ENCODE measurements at regions not wholly inside any gene's neighbourhood (a gene's known extent, or its start where the extent isn't known, plus 50 kb on each side); places are given as distances from the start of the nearest gene placed in this dataset.

DNA sequence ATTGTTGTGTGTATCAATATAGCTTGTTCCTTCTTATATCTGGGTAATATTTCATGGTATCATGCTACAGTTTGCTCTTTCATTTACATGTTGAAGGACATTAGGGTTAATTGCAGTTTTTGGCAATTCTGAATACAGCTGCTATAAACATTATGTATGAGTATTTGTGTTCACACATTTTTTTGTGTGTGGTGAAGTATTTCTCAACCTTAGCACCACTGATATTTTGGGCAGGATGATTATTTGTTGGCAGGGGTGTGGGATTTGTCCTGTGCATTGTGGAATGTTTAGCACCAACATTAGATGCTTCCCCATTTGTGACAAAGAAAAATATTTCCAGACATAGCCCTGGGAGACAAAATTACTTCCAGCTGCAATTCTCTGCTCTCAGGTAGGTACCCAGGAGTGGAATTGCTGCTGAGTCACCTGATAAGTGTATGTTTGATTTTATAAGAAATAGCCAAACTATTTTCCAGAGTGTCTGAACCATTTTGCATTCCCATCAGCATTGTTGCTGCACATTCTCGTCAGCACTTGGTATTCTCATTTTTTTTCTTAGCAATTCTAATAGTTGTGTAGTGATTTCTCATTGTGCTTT lies 128.2 kb downstream of the SNX19 start:
- Histone ChIP-seq H3K4me1 (ENCODE audit: control insufficient read depth in 1 of 2, insufficient read depth in 2 of 2, low read length in 2 of 2) (no peaks in the 10 kb centered on the region), H3K9me3 (ENCODE audit: control insufficient read depth, low read length) (peaks cover 1% of the 10 kb centered on the region), H3K27ac (ENCODE audit: low read depth in 1 of 2, low read length in 2 of 2) (no peak overlapping the region), H3K4me3 (ENCODE audit: low read length in 2 of 2) (no peak overlapping the region), H3K36me3 (ENCODE audit: control insufficient read depth in 1 of 2, insufficient read depth in 2 of 2, low read length in 1 of 2) (no peaks in the 10 kb centered on the region), H3K27me3 (ENCODE audit: control insufficient read depth in 1 of 2, insufficient read depth in 2 of 2, low read length in 1 of 2) (no peaks in the 10 kb centered on the region)
- intact Hi-C loops (cut with DNase I): no loop called here
- no peak for DNase-seq
- 75 to 91% methylated on average over 1 of the region's 1 CpG for WGBS, 2 donors
- no peak for ATAC-seq (ENCODE audit: low FRiP score)

- Histone ChIP-seq H3K27me3 (ENCODE audit: control insufficient read depth in 1 of 2, insufficient read depth in 2 of 2, low read length in 1 of 2) (no peaks in the 10 kb centered on the region), H3K4me1 (ENCODE audit: control insufficient read depth in 1 of 2, insufficient read depth in 2 of 2, low read length in 2 of 2) (no peaks in the 10 kb centered on the region), H3K4me3 (ENCODE audit: low read length in 2 of 2) (no peak overlapping the region), H3K27ac (ENCODE audit: low read depth in 1 of 2, low read length in 2 of 2) (no peak overlapping the region), H3K9me3 (ENCODE audit: control insufficient read depth, low read length) (peaks cover 1% of the 10 kb centered on the region), H3K36me3 (ENCODE audit: control insufficient read depth in 1 of 2, insufficient read depth in 2 of 2, low read length in 1 of 2) (no peaks in the 10 kb centered on the region)
- DNase-seq (no peak), ATAC-seq (ENCODE audit: low FRiP score) (no peak)
- intact Hi-C loops (cut with DNase I): no loop called here
- WGBS, 2 donors: 95 to 97% methylated on average over 3 of the region's 3 CpGs
These were observed 127.1 kb downstream of the SNX19 start for GRCh38 chr11:130789056-130789640.

GRCh38 chr11:130790689-130791088 lies 125.6 kb downstream of the SNX19 start:
- WGBS, 2 donors: 75 to 88% methylated on average over 2 of the region's 2 CpGs
- Histone ChIP-seq H3K36me3 (ENCODE audit: control insufficient read depth in 1 of 2, insufficient read depth in 2 of 2, low read length in 1 of 2) (no peaks in the 10 kb centered on the region), H3K4me1 (ENCODE audit: control insufficient read depth in 1 of 2, insufficient read depth in 2 of 2, low read length in 2 of 2) (no peaks in the 10 kb centered on the region), H3K9me3 (ENCODE audit: control insufficient read depth, low read length) (peaks cover 1% of the 10 kb centered on the region), H3K27me3 (ENCODE audit: control insufficient read depth in 1 of 2, insufficient read depth in 2 of 2, low read length in 1 of 2) (no peaks in the 10 kb centered on the region), H3K27ac (ENCODE audit: low read depth in 1 of 2, low read length in 2 of 2) (no peak overlapping the region), H3K4me3 (ENCODE audit: low read length in 2 of 2) (no peak overlapping the region)
- DNase-seq: no peak
- intact Hi-C loops (cut with DNase I): no loop called here
- ATAC-seq (ENCODE audit: low FRiP score): no peak

DNA sequence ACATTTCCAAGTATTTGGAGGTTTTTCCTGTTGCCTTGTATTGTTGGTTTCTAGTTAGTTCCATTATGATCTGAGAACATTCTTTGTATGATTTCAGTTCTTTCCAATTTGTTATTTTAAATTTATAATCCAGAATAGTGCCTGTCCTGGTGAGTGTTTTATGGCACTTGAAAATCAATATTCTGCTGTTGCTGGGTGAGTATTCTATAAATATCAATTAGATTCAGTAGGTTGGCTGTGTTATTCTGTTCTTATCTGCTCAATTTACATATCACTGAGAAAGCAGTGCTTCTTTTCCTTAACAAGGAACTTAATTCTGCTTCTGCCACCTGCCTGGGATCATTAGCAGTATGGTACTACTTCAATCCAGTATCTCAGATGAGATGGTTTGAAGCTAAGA lies 123.5 kb downstream of the SNX19 start:
- DNase-seq (no peak), ATAC-seq (ENCODE audit: low FRiP score) (no peak)
- Histone ChIP-seq H3K9me3 (ENCODE audit: control insufficient read depth, low read length) (peaks cover 1% of the 10 kb centered on the region), H3K4me3 (ENCODE audit: low read length in 2 of 2) (no peak overlapping the region), H3K27ac (ENCODE audit: low read depth in 1 of 2, low read length in 2 of 2) (no peak overlapping the region), H3K36me3 (ENCODE audit: control insufficient read depth in 1 of 2, insufficient read depth in 2 of 2, low read length in 1 of 2) (no peaks in the 10 kb centered on the region), H3K4me1 (ENCODE audit: control insufficient read depth in 1 of 2, insufficient read depth in 2 of 2, low read length in 2 of 2) (no peaks in the 10 kb centered on the region), H3K27me3 (ENCODE audit: control insufficient read depth in 1 of 2, insufficient read depth in 2 of 2, low read length in 1 of 2) (no peaks in the 10 kb centered on the region)
- intact Hi-C loops (cut with DNase I): no loop called here

DNA sequence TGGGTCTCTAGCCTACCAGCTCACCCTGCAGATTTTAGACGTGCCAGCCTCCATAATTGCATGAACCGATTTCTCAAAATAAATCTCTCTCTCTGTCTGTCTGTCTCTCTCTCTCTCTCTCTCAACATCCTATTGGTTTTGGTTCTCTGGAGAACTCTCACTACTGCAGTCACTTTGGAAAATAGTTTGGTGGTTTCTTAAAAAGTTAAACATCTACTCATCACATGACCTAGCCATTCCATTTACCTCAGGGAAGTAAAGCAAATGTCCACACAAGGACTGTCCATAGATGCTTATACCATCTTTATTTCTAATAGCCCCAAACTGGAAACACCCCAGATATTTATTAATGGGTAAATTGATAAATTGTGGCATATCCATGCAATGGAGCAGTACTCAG lies 119.5 kb downstream of the SNX19 start:
- Histone ChIP-seq H3K27ac (ENCODE audit: low read depth in 1 of 2, low read length in 2 of 2) (no peak overlapping the region), H3K9me3 (ENCODE audit: control insufficient read depth, low read length) (no peaks in the 10 kb centered on the region), H3K27me3 (ENCODE audit: control insufficient read depth in 1 of 2, insufficient read depth in 2 of 2, low read length in 1 of 2) (no peaks in the 10 kb centered on the region), H3K4me1 (ENCODE audit: control insufficient read depth in 1 of 2, insufficient read depth in 2 of 2, low read length in 2 of 2) (no peaks in the 10 kb centered on the region), H3K4me3 (ENCODE audit: low read length in 2 of 2) (no peak overlapping the region), H3K36me3 (ENCODE audit: control insufficient read depth in 1 of 2, insufficient read depth in 2 of 2, low read length in 1 of 2) (no peaks in the 10 kb centered on the region)
- intact Hi-C loops (cut with DNase I): no loop called here
- DNase-seq (no peak), ATAC-seq (ENCODE audit: low FRiP score) (no peak)
- WGBS, 2 donors: 90 to 92% methylated on average over 2 of the region's 2 CpGs

DNA sequence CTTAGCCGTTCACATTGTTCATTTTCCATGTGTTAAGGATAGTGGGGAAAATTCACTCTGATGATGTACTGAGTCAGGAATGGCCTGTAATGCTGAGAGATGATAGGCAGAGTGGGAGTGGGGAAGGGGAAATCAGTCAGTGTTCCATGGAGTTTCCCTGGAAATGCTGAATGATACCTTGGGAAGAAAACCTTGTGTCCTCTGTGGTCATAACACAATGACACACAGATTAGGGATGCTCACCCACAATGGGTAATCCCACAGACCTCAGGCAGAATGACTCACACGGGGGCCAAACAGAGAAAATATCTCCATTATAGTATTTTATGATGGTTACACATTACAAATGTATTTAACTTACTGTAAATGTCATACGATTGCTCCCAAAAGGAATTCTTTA lies 118.0 kb downstream of the SNX19 start:
- Histone ChIP-seq H3K27ac (ENCODE audit: low read depth in 1 of 2, low read length in 2 of 2) (no peak overlapping the region), H3K9me3 (ENCODE audit: control insufficient read depth, low read length) (no peaks in the 10 kb centered on the region), H3K4me1 (ENCODE audit: control insufficient read depth in 1 of 2, insufficient read depth in 2 of 2, low read length in 2 of 2) (no peaks in the 10 kb centered on the region), H3K36me3 (ENCODE audit: control insufficient read depth in 1 of 2, insufficient read depth in 2 of 2, low read length in 1 of 2) (no peaks in the 10 kb centered on the region), H3K27me3 (ENCODE audit: control insufficient read depth in 1 of 2, insufficient read depth in 2 of 2, low read length in 1 of 2) (no peaks in the 10 kb centered on the region), H3K4me3 (ENCODE audit: low read length in 2 of 2) (no peak overlapping the region)
- intact Hi-C loops (cut with DNase I): no loop called here
- WGBS, 2 donors: 93 to 95% methylated on average over 3 of the region's 3 CpGs
- no peak for ATAC-seq (ENCODE audit: low FRiP score)
- DNase-seq: no peak

DNA sequence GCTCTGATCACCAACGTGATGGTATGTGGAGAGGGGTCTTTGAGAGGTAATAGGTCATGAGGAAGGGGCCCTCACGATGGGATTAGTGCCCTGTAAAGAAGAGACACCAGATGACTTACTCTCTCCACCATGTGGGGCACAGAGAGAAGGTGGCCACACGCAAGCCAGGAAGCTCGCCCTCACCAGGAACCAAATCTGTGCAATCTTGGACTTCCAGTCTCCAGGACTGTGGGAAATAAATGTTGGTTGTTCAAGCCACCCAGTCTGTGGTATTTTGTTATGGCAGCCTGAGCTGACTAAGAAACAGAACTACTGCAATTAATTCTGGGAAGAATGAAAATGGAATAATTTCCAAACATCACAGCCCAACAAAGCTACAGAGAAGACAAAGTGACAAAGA lies 117.5 kb downstream of the SNX19 start:
- H3K27me3 ChIP-seq (ENCODE audit: control insufficient read depth in 1 of 2, insufficient read depth in 2 of 2, low read length in 1 of 2): no peaks in the 10 kb centered on the region
- no peak for DNase-seq

GRCh38 chr11:130801333-130802122 lies 114.8 kb downstream of the SNX19 start:
- Histone ChIP-seq H3K27ac (ENCODE audit: low read depth in 1 of 2, low read length in 2 of 2) (no peak overlapping the region), H3K4me3 (ENCODE audit: low read length in 2 of 2) (no peak overlapping the region), H3K9me3 (ENCODE audit: control insufficient read depth, low read length) (no peaks in the 10 kb centered on the region), H3K36me3 (ENCODE audit: control insufficient read depth in 1 of 2, insufficient read depth in 2 of 2, low read length in 1 of 2) (no peaks in the 10 kb centered on the region), H3K27me3 (ENCODE audit: control insufficient read depth in 1 of 2, insufficient read depth in 2 of 2, low read length in 1 of 2) (no peaks in the 10 kb centered on the region), H3K4me1 (ENCODE audit: control insufficient read depth in 1 of 2, insufficient read depth in 2 of 2, low read length in 2 of 2) (no peaks in the 10 kb centered on the region)
- ATAC-seq (ENCODE audit: low FRiP score) (no peak), DNase-seq (no peak)
- WGBS, 2 donors: 89 to 93% methylated on average over 6 of the region's 6 CpGs
- intact Hi-C loops (cut with DNase I): no loop called here

More for the DNA sequence above, 117.5 kb downstream of the SNX19 start:
- WGBS, 2 donors: 82 to 91% methylated on average over 4 of the region's 4 CpGs
- H3K9me3 ChIP-seq (ENCODE audit: control insufficient read depth, low read length): no peaks in the 10 kb centered on the region
- H3K4me3 ChIP-seq (ENCODE audit: low read length in 2 of 2): no peak overlapping the region
- intact Hi-C loops (cut with DNase I): no loop called here
- ATAC-seq (ENCODE audit: low FRiP score): no peak
- H3K36me3 ChIP-seq (ENCODE audit: control insufficient read depth in 1 of 2, insufficient read depth in 2 of 2, low read length in 1 of 2): no peaks in the 10 kb centered on the region
- no peaks in the 10 kb centered on the region for H3K4me1 ChIP-seq (ENCODE audit: control insufficient read depth in 1 of 2, insufficient read depth in 2 of 2, low read length in 2 of 2)
- H3K27ac ChIP-seq (ENCODE audit: low read depth in 1 of 2, low read length in 2 of 2): no peak overlapping the region

GRCh38 chr11:130802567-130802966 lies 113.7 kb downstream of the SNX19 start:
- Histone ChIP-seq H3K36me3 (ENCODE audit: control insufficient read depth in 1 of 2, insufficient read depth in 2 of 2, low read length in 1 of 2) (no peaks in the 10 kb centered on the region), H3K4me1 (ENCODE audit: control insufficient read depth in 1 of 2, insufficient read depth in 2 of 2, low read length in 2 of 2) (no peaks in the 10 kb centered on the region), H3K4me3 (ENCODE audit: low read length in 2 of 2) (no peak overlapping the region), H3K27ac (ENCODE audit: low read depth in 1 of 2, low read length in 2 of 2) (no peak overlapping the region), H3K27me3 (ENCODE audit: control insufficient read depth in 1 of 2, insufficient read depth in 2 of 2, low read length in 1 of 2) (no peaks in the 10 kb centered on the region), H3K9me3 (ENCODE audit: control insufficient read depth, low read length) (no peaks in the 10 kb centered on the region)
- intact Hi-C loops (cut with DNase I): no loop called here
- DNase-seq: no peak
- 75 to 81% methylated on average over 2 of the region's 2 CpGs for WGBS, 2 donors
- no peak for ATAC-seq (ENCODE audit: low FRiP score)
